ENCODE measurements at regions not wholly inside any gene's neighbourhood (a gene's known extent, or its start where the extent isn't known, plus 50 kb on each side); places are given as distances from the start of the nearest gene placed in this dataset.

DNA sequence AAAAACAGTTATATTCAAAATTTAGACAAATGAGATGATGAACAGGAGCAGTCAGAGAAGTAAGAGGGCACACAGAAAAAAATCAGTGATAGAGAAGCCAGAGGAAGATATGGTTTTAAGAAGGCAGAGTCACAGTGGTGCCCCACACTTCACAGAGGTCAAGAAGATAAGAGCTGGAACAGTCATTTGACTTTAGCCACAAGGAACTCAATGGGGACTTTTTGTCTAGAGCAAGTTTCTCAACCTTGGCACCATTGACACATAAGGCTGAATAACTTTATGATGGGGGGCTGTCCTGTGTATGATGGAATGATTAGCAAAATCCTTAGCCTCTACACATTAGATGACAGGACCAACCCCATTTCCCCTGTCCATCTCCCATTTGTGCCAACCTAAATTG, 172.8 kb upstream of the PLEKHG7 start:
- DNase-seq, result no peak

GRCh38 chr12:92528586-92528985, 174.2 kb upstream of the PLEKHG7 start:
- DNase-seq, result no peak

DNA sequence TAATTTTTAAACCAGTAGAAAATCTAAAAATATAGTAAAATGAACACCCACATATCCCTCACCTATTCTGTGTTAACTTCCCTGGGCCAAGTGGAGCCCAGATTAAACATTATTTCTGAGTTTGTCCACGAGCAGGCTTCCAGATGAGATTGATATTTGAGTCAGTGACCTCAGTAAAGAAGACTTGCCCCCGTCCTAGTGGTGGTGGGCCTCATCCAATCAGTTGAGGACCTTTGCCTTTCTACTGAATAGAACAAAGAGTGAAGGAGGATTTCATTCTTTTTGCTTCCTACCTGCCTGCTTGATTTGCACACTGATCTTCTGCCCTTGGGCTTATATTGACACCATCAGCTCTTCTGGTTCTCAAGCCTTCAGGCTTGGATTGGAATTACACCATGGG, 174.7 kb upstream of the PLEKHG7 start:
- DNase-seq, result no peak

- no peak for DNase-seq
Observed at GRCh38 chr12:92524489-92524888, 178.3 kb upstream of the PLEKHG7 start.

- no peak for DNase-seq
Observed at GRCh38 chr12:92520511-92520910, 182.3 kb upstream of the PLEKHG7 start.

GRCh38 chr12:92519284-92519683, 183.5 kb upstream of the PLEKHG7 start:
- DNase-seq, result no peak

DNA sequence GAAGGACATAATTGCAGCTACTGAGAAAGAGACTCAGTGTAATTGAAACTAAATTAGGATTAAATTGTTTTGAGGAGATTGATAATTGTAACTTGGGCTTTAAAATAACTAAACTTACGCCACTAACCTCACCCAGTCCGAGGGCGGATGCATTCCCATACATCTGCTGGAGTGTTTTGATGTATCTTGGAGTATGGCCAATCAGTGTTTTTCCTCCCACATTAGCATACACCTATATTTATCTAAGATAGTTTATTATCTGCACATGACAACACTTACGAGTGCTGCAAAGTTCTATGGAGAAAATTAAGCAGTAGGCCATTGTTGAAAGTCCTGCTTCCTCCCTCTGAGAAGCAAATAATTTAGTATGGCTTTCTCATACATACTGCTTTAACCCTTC, 184.7 kb upstream of the PLEKHG7 start:
- no peak for DNase-seq

GRCh38 chr12:92516277-92516600, 186.6 kb upstream of the PLEKHG7 start:
- DNase-seq, result no peak

DNA sequence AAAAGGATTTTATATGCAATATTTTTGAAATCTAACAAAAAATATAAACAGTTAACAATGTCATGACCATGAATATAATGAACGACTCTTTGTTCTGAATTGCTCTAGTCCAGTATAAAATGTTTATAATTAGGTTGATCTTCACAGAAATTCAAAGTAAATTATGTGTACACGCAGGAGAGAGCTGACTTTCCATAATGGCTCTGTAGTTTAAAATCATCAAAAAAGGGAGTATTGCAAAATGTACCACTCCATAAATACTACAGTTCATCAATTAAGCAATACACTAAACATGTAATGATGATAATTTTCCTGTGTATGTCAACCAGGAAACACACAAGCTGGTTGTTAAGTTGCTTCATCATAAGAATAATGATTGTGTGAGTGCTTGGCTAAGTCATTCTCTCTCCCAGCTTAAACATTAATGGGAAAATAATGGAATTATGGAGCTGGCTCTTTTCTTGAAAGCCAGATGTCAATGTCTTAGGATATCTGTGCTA, 189.5 kb upstream of the PLEKHG7 start:
- no peak for DNase-seq

GRCh38 chr12:92511786-92512185, 191.0 kb upstream of the PLEKHG7 start:
- no peak for DNase-seq

- DNase-seq, result no peak
Observed at GRCh38 chr12:92509156-92509738, 193.5 kb upstream of the PLEKHG7 start.

GRCh38 chr12:92506891-92507290, 195.9 kb upstream of the PLEKHG7 start:
- DNase-seq, result no peak

GRCh38 chr12:92506460-92506859, 196.3 kb upstream of the PLEKHG7 start:
- peak; percentile 24 for DNase-seq

- no peak for DNase-seq
Observed at GRCh38 chr12:92505254-92506231, 197.2 kb upstream of the PLEKHG7 start.

GRCh38 chr12:92504594-92504981, 198.2 kb upstream of the PLEKHG7 start:
- DNase-seq, result no peak

DNA sequence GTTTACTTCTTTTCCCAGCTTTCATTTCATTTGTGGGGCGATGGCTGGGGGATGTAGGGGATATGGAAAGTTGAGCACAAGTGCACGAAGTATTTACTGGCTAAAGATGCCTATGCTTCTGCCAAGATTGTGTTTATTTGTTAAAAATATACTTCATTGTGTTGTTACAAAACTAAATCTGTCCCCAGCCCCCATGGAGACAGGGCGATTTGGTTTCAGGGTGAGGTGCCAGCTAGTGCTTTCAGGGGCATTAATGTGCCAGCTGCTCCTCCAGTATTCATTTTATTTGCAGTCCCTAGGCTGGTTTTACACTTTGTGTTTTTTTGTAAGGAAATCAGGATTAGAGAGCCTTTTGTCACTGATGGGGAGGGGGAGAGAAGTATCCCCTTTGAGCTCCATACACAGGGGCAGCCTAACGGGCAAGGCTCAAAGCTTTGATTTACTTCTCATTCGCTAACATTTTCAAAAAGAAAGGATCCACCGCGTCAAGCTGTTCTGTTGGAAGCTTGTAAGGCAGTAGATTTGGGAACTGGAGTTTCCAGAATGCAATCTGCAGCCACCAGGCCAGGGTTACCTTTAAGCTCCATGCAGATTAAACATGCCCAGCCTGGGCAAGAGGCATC, 198.7 kb upstream of the PLEKHG7 start:
- peak; percentile 21 for DNase-seq

DNA sequence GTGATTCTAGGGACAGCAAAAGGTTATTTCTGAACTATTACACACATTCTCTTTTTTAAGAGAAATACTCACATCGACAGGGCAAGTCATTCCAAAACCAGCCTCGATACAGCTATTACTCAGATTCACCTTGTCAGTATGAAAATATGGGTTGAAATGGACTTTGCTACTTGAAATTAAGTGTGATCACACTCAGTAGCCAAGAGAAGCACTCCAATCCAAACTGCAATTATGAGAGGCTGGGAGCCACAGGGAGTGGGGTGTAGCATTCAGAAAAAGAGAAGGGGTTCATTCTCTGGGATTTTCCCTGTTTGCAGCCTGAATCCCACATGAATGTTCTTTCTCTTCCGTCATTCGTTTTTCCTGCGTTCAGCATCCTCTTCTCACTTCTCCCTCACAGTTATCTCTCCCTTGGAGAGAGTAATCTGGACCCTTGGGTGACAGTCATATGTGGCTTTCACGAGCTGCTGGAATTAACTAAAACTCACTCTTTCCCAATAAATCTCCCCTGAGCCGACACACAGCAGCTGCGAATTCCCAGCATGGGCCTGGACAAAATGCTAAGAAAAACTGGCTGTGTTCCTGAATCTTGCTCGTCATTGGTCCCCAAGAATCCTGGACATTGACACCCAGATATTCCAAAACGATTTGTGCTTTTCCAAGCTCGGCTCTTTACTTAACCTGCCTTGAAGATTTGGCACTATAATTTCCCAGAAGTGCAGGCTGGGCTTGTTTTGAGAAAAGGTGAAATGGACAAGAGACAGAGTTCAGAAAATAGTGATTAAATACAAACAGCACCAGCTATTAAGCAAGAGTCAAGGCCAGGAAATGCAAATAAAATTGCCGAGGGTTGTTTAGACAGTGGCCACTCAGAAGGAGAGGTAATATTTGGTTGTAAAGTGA, 199.5 kb upstream of the PLEKHG7 start:
- no peak for DNase-seq

- DNase-seq, result no peak
Observed at GRCh38 chr12:92502417-92503028, 200.3 kb upstream of the PLEKHG7 start.

- no peak for DNase-seq
Observed at GRCh38 chr12:92496790-92497189, 206.0 kb upstream of the PLEKHG7 start.

DNA sequence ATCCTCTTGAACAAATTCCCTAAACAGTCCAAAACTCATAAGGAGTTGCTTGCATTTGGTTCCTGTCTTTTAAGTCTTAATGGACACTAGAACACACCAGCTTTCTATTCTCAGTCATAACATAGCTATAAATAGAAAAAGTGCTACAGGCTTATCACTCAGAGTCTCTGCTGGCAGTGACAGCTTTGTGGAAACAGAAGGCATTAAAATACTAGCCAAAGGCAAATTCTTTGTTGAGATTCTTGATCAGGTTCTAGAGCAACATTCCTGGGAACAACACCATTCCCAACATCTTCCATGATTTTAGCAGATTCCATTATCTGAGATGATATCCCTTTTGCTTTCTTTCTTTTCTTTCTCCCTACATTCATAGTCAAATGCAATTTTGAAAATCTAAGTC, 207.7 kb upstream of the PLEKHG7 start:
- DNase-seq, result no peak

- DNase-seq, result no peak
Observed at GRCh38 chr12:92493816-92494215, 209.0 kb upstream of the PLEKHG7 start.

DNA sequence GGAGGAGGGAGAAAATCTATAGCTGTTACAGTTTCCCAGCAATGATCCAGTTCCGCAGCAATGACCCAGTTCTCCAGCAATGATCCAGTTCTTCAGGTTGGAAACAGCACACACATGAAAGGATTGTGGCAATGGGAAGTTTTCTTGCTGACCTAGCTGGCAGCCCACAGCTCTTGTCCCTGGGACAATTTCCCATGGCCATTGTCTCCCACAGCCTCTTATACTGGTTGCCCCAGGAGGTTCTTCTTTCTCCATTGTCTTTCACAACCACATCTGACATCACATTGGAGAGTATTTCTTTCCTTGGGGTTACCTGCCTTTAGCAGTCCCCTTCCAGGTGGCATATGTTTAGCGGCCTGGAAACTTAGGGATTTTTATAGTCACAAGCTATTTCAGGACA, 209.8 kb upstream of the PLEKHG7 start:
- no peak for DNase-seq
